Activated T-helper 17 cell treated with anti-CD3 and anti-CD28 coated beads, Interleukin-2, amount 50 U/mL, for 72 hours (primary cell): ENCODE measurements at regions not wholly inside any gene's neighbourhood (a gene's known extent, or its start where the extent isn't known, plus 50 kb on each side); places are given as distances from the start of the nearest gene placed in this dataset.

Experiments
- ATAC-seq: fragments of 150-1000 bp; cut with Tn5 transposase; replicated peaks from 2 replicates; pipeline ENCODE4 v1.10.0; 2021; ENCODE audit warnings: mild to moderate bottlenecking, moderate library complexity
- H3K27ac Mint-ChIP-seq: one replicate; pipeline ENCODE4 v1.8.0; 2022; ENCODE audit warnings: mixed read lengths
- H3K27me3 Mint-ChIP-seq: one replicate; pipeline ENCODE4 v1.8.0; 2022; ENCODE audit warnings: mixed read lengths
- H3K36me3 Mint-ChIP-seq: one replicate; pipeline ENCODE4 v1.8.0; 2022; ENCODE audit warnings: low read depth, mild to moderate bottlenecking, mixed read lengths
- H3K4me1 Mint-ChIP-seq: one replicate; pipeline ENCODE4 v1.8.0; 2022; ENCODE audit warnings: mixed read lengths
- H3K4me3 Mint-ChIP-seq: one replicate; pipeline ENCODE4 v1.8.0; 2022; ENCODE audit warnings: mild to moderate bottlenecking, mixed read lengths
- H3K9me3 Mint-ChIP-seq: one replicate; pipeline ENCODE4 v1.8.0; 2022; ENCODE audit warnings: mixed read lengths

- Mint-ChIP-seq H3K27ac (no peak overlapping the region), H3K9me3 (peaks cover 4% of the 10 kb centered on the region), H3K27me3 (no peaks in the 10 kb centered on the region), H3K4me1 (peaks cover 5% of the 10 kb centered on the region), H3K36me3 (no peaks in the 10 kb centered on the region), H3K4me3 (no peak overlapping the region)
- ATAC-seq = no peak
Observed at GRCh38 chr2:181188605-181189004, 208.2 kb downstream of the UBE2E3 start.

- Mint-ChIP-seq H3K4me3 (peak overlapping the region; percentile 14), H3K4me1 (peaks cover 5% of the 10 kb centered on the region), H3K36me3 (no peaks in the 10 kb centered on the region), H3K9me3 (peaks cover 4% of the 10 kb centered on the region), H3K27me3 (no peaks in the 10 kb centered on the region), H3K27ac (peak overlapping the region; percentile 13)
- ATAC-seq = peak; percentile 49
Observed at GRCh38 chr2:181189951-181190350, 209.5 kb downstream of the UBE2E3 start.

- no peaks in the 10 kb centered on the region for H3K36me3 Mint-ChIP-seq
- peak overlapping the region; percentile 31 for H3K4me3 Mint-ChIP-seq
- ATAC-seq = peak; percentile 38
- no peaks in the 10 kb centered on the region for H3K27me3 Mint-ChIP-seq
- peaks cover 4% of the 10 kb centered on the region for H3K4me1 Mint-ChIP-seq
- peak overlapping the region; percentile 26 for H3K27ac Mint-ChIP-seq
- peaks cover 4% of the 10 kb centered on the region for H3K9me3 Mint-ChIP-seq
Observed at GRCh38 chr2:181190711-181191110, 210.3 kb downstream of the UBE2E3 start.

GRCh38 chr2:181193550-181193949 is 213.1 kb downstream of the UBE2E3 start:
- Mint-ChIP-seq H3K27me3 (no peaks in the 10 kb centered on the region), H3K4me1 (peaks cover 19% of the 10 kb centered on the region), H3K9me3 (peaks cover 4% of the 10 kb centered on the region), H3K4me3 (no peak overlapping the region), H3K36me3 (peaks cover 7% of the 10 kb centered on the region), H3K27ac (no peak overlapping the region)
- no peak for ATAC-seq

GRCh38 chr2:181196401-181196800 is 216.0 kb downstream of the UBE2E3 start:
- Mint-ChIP-seq H3K36me3 (peaks cover 7% of the 10 kb centered on the region), H3K4me1 (peaks cover 31% of the 10 kb centered on the region), H3K27ac (peak overlapping the region; percentile 93), H3K9me3 (peaks cover 11% of the 10 kb centered on the region), H3K4me3 (peak overlapping the region; percentile 73), H3K27me3 (no peaks in the 10 kb centered on the region)
- ATAC-seq = peak; percentile 79

- Mint-ChIP-seq H3K4me1 (peaks cover 31% of the 10 kb centered on the region), H3K36me3 (peaks cover 7% of the 10 kb centered on the region), H3K9me3 (peaks cover 14% of the 10 kb centered on the region), H3K4me3 (peak overlapping the region; percentile 73), H3K27ac (peak overlapping the region; percentile 93), H3K27me3 (no peaks in the 10 kb centered on the region)
- ATAC-seq = peak; percentile 76
Observed at GRCh38 chr2:181197140-181197760, 216.8 kb downstream of the UBE2E3 start.

GRCh38 chr2:181198183-181198864 is 217.9 kb downstream of the UBE2E3 start:
- Mint-ChIP-seq H3K9me3 (peaks cover 10% of the 10 kb centered on the region), H3K4me3 (peak overlapping the region; percentile 73), H3K27ac (peak overlapping the region; percentile 93), H3K27me3 (no peaks in the 10 kb centered on the region), H3K36me3 (peaks cover 7% of the 10 kb centered on the region), H3K4me1 (peaks cover 31% of the 10 kb centered on the region)
- no peak for ATAC-seq

GRCh38 chr2:181203412-181203811 is 223.0 kb downstream of the UBE2E3 start:
- peaks cover 13% of the 10 kb centered on the region for H3K4me1 Mint-ChIP-seq
- no peaks in the 10 kb centered on the region for H3K36me3 Mint-ChIP-seq
- H3K4me3 Mint-ChIP-seq = no peak overlapping the region
- no peak overlapping the region for H3K27ac Mint-ChIP-seq
- H3K9me3 Mint-ChIP-seq = peaks cover 28% of the 10 kb centered on the region
- H3K27me3 Mint-ChIP-seq = no peaks in the 10 kb centered on the region
- no peak for ATAC-seq

GRCh38 chr2:181203916-181204315 is 223.5 kb downstream of the UBE2E3 start:
- no peaks in the 10 kb centered on the region for H3K36me3 Mint-ChIP-seq
- H3K9me3 Mint-ChIP-seq = peaks cover 28% of the 10 kb centered on the region
- H3K27ac Mint-ChIP-seq = no peak overlapping the region
- no peaks in the 10 kb centered on the region for H3K27me3 Mint-ChIP-seq
- no peak for ATAC-seq
- H3K4me1 Mint-ChIP-seq = peaks cover 8% of the 10 kb centered on the region
- H3K4me3 Mint-ChIP-seq = no peak overlapping the region

- H3K36me3 Mint-ChIP-seq = peaks cover 4% of the 10 kb centered on the region
- no peaks in the 10 kb centered on the region for H3K27me3 Mint-ChIP-seq
- H3K4me1 Mint-ChIP-seq = peaks cover 6% of the 10 kb centered on the region
- peaks cover 18% of the 10 kb centered on the region for H3K9me3 Mint-ChIP-seq
- no peak for ATAC-seq
- H3K27ac Mint-ChIP-seq = no peak overlapping the region
- no peak overlapping the region for H3K4me3 Mint-ChIP-seq
Observed at GRCh38 chr2:181218401-181218821, 238.0 kb downstream of the UBE2E3 start.

GRCh38 chr2:181223234-181223633 is 234.0 kb upstream of the ITGA4 start:
- ATAC-seq = peak; percentile 70
- peaks cover 26% of the 10 kb centered on the region for H3K9me3 Mint-ChIP-seq
- peak overlapping the region; percentile 100 for H3K27ac Mint-ChIP-seq
- no peaks in the 10 kb centered on the region for H3K27me3 Mint-ChIP-seq
- H3K4me3 Mint-ChIP-seq = peak overlapping the region; percentile 83
- peaks cover 12% of the 10 kb centered on the region for H3K36me3 Mint-ChIP-seq
- H3K4me1 Mint-ChIP-seq = peaks cover 16% of the 10 kb centered on the region

- Mint-ChIP-seq H3K9me3 (peaks cover 26% of the 10 kb centered on the region), H3K27me3 (no peaks in the 10 kb centered on the region), H3K27ac (peak overlapping the region; percentile 100), H3K4me3 (peak overlapping the region; percentile 83), H3K36me3 (peaks cover 12% of the 10 kb centered on the region), H3K4me1 (peaks cover 16% of the 10 kb centered on the region)
- peak; percentile 83 for ATAC-seq
Observed at GRCh38 chr2:181224866-181225265, 232.3 kb upstream of the ITGA4 start.

- ATAC-seq = no peak
- peaks cover 8% of the 10 kb centered on the region for H3K4me1 Mint-ChIP-seq
- H3K36me3 Mint-ChIP-seq = peaks cover 7% of the 10 kb centered on the region
- no peak overlapping the region for H3K27ac Mint-ChIP-seq
- no peaks in the 10 kb centered on the region for H3K27me3 Mint-ChIP-seq
- no peak overlapping the region for H3K4me3 Mint-ChIP-seq
- peaks cover 14% of the 10 kb centered on the region for H3K9me3 Mint-ChIP-seq
Observed at GRCh38 chr2:181228661-181229060, 228.5 kb upstream of the ITGA4 start.

- Mint-ChIP-seq H3K27me3 (no peaks in the 10 kb centered on the region), H3K4me3 (no peak overlapping the region), H3K27ac (no peak overlapping the region), H3K4me1 (no peaks in the 10 kb centered on the region), H3K36me3 (no peaks in the 10 kb centered on the region), H3K9me3 (peaks cover 20% of the 10 kb centered on the region)
- peak; percentile 34 for ATAC-seq
Observed at GRCh38 chr2:181231151-181231550, 226.0 kb upstream of the ITGA4 start.

GRCh38 chr2:181231886-181232621 is 225.1 kb upstream of the ITGA4 start:
- Mint-ChIP-seq H3K4me3 (no peak overlapping the region), H3K9me3 (peaks cover 17% of the 10 kb centered on the region), H3K4me1 (peaks cover 3% of the 10 kb centered on the region), H3K36me3 (no peaks in the 10 kb centered on the region), H3K27me3 (no peaks in the 10 kb centered on the region), H3K27ac (no peak overlapping the region)
- ATAC-seq = no peak
